GF-D8 (cell line): ENCODE measurements at regions not wholly inside any gene's neighbourhood (a gene's known extent, or its start where the extent isn't known, plus 50 kb on each side); places are given as distances from the start of the nearest gene placed in this dataset.
"Not testable (repeated sequence)": the region's sequence is repeated elsewhere in the genome, so short reads cannot be mapped to it uniquely, and the experiment has no call there.

Experiments used
- DNase-seq: peaks from one replicate; lab custom pipeline; 2025; lab: John Stamatoyannopoulos, UW

DNA sequence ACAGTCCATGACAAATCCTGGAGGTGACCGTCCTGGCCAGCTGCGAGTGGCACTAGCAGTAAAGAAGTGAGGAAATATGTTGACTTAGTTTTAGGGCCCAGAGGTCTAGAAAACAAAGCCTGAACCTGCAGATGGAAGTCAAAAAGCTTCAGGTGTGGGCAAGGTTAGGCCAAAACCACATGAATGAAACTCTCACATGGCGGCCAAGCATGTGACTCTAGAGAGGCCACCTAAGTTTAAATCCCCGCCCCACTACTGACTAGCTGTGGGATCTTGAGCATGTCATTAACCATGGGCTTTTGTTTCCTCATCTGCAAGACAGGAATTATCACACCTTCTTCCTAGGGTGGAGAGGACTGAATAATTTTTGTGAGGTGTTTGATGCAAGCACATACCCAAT, 148.2 kb upstream of the DAB1 start:
- no peak for DNase-seq

GRCh38 chr1:57558066-57558465, 134.2 kb upstream of the DAB1 start:
- not testable (repeated sequence) for DNase-seq

DNA sequence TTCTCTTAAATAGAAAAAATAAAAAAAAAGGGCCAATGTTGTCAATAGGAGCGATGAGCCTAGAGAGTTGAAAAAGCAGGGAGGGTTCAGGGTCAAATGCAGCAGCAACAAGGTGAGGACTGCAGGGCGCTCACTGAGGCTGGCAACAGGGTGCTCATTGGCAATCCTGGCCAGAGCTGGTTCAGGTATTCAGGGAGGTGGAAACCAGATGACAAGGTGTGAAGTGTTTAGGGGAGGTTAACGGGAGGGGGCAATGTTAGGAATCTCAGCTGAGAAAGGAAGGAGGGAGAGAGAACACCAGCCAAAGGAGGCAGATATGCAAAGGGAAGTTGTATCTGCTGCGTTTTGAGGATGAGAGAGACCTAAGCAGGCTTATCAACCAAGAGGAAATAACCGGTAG, 129.8 kb upstream of the DAB1 start:
- DNase-seq: no peak

- DNase-seq: no peak
Measured at GRCh38 chr1:57551476-57551875, 127.6 kb upstream of the DAB1 start.

DNA sequence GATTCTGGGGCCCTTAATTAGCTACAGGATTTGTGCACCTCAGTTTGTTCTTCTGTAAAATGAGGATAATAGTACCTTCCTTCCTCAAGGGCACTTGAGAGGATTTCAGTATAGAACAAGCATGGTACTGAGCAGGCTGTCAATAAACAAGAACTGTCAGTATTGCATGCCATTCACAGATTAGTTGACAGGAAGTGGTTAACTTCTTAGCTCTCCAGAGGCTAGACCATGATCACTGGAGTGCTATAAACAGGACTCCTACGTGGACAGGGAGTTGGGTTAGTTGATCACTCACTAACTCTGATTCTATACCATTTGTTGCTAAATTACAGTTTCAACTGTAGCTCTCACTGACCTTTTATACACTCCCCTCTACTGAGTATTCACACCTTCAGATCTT, 126.2 kb upstream of the DAB1 start:
- DNase-seq: no peak

- no peak for DNase-seq
Measured at GRCh38 chr1:57549300-57549699, 125.4 kb upstream of the DAB1 start.

- DNase-seq: no peak
Measured at GRCh38 chr1:57546549-57547330, 122.9 kb upstream of the DAB1 start.

- no peak for DNase-seq
Measured at GRCh38 chr1:57544345-57544744, 120.5 kb upstream of the DAB1 start.

GRCh38 chr1:57536749-57537423, 113.0 kb upstream of the DAB1 start:
- no peak for DNase-seq

- DNase-seq: no peak
Measured at GRCh38 chr1:57532299-57532698, 108.4 kb upstream of the DAB1 start.

DNA sequence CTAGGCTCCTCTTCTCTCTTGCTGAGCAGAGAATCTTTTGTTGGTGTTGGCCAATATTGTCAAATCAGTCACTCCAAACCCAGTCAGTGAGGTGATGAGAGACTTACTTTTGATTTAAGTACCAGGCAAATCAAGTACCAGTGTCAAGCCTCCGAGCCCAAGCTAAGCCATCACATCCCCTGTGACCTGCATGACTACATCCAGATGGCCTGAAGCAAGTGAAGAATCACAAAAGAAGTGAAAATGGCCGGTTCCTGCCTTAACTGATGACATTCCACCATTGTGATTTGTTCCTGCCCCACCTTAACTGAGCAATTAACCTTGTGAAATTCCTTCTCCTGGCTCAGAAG, 107.0 kb upstream of the DAB1 start:
- not testable (repeated sequence) for DNase-seq

DNA sequence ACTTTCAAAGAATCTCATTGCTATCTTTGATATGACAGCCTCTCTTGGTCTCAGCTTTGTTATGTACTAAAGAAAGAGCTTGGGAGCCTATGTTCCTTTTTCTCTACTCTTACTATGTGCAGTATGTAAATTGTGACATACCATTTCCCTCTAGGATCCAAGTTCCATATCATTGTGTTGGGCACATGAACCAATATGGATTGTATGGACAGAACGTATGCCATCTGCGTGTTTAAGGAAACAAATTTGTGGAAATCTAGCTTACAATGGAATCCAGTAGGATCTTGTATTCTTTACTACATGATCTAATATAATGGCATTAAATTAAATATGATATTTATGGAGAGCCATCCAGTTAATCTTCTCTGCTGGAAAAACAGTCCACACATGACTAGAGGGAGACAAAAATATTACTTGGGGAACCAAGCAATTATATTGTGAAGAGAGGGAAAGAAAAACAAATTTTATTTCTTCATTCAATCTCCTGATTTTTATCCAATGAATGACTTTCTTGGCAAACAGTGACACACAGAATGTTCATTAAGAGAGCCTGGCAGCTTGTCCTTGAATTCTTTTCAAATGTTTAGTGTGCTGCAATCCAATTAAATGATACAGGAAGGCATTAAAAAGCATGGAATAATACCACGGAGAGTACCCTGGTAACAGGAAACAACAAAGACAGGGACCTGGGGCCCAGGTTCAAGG, 106.5 kb upstream of the DAB1 start:
- no peak for DNase-seq

DNA sequence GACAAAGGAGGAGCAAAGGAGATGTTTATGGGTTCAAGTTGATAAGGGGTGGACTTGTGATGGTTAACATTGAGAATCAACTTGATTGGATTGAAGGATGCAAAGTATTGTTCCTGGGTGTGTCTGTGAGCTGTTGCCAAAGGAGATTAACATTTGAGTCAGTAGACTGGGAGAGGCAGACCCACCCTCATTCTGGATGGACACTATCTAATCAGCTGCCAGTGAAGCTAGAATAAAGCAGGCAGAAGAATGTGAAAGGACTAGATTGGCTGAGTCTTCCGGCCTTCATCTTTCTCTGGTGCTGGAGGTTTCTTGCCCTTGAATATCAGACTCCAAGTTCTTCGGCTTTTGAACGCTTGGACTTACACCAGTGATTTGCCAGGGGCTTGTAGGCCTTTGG, 98.7 kb upstream of the DAB1 start:
- DNase-seq: no peak

- DNase-seq: no peak
Measured at GRCh38 chr1:57520743-57521515, 97.1 kb upstream of the DAB1 start.

DNA sequence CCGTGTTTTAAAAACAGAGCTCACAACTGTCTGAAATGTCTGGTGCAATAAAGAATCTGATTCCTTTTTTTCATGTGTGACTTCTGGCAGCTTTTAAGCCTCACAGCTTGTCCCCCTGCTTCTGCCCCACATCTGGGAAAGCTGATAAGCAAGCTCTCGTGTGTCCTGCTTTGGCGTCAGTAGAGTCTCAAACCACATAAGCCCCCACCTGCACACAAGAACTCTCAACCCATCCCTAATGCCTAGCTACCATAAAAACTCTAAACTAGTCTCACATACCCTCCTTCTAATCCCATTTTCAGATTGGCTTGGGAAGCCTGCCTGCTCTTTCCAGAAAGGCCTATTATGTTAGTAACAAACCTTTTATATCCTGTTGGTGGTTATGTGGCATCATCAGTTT, 94.6 kb upstream of the DAB1 start:
- DNase-seq: no peak

- no peak for DNase-seq
Measured at GRCh38 chr1:57517587-57518374, 93.9 kb upstream of the DAB1 start.

- no peak for DNase-seq
Measured at GRCh38 chr1:57512386-57512785, 88.5 kb upstream of the DAB1 start.

DNA sequence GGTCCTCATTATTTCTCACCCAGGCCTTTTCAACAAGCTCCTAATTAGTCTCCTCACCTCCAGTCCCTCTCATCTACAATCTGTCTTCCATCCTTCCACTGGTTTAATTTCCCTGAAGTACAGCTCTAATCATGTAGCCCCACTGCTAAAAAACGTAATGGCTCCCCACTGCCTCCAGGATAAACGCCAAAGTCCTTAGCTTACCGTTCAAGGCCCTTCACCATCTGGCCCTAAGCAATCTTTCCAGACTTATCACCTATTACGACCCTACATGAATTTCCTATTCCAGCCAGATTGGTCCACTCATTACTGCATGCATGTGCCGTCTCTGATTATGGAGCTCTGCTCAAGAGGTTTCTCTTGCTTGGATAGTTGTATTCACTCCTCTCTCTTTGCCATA, 83.1 kb upstream of the DAB1 start:
- no peak for DNase-seq

DNA sequence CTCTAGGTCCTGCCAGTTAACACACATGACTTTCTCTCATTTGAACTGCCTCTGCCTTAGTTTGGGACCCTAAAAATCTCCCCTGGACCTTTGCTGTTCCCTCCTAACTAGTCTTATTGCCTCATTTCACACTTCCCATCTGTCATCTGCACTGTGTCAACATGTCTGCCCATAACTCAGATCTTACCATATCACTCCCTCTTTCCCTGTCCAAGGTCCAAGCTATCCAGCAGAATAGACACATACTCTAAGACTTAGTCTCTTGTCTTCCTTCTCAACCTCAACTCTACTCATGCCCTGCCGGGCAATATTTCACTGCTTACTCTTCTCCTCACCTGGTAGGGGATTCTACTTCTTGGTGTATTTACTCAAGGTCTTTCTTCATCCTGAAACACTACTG, 79.5 kb upstream of the DAB1 start:
- DNase-seq: no peak

DNA sequence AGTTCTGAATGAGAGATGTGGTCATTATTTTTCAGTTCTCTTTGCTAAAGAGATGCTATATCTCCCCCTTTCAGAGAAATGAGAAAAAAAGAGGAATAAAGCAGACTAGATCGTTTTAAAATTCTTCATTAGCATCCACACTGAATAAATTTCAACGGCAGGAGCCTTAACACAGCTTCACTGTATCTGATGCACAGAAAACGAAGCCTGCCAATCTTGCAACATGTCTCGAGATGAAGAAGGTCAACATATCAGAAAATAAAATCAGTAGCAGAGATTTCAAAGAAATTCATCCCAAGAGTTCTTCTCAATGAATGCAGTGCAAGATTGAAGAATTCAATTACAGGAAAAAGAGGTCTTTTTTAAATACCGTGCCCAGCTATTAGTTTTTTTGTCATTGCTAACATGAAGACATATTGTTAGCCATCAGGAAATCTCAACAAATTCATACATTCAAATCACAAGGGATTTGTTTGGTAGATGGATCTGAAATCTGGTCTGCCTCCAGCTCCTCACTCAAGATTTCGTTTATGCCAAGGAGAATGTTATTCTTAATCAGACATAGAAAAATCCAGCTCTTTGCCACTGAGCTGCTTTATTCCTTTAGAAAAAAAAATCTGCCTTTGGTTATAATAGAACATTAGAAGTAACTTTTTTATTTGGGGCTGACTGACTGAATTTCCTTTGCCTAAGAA, 76.4 kb upstream of the DAB1 start:
- DNase-seq: no peak

DNA sequence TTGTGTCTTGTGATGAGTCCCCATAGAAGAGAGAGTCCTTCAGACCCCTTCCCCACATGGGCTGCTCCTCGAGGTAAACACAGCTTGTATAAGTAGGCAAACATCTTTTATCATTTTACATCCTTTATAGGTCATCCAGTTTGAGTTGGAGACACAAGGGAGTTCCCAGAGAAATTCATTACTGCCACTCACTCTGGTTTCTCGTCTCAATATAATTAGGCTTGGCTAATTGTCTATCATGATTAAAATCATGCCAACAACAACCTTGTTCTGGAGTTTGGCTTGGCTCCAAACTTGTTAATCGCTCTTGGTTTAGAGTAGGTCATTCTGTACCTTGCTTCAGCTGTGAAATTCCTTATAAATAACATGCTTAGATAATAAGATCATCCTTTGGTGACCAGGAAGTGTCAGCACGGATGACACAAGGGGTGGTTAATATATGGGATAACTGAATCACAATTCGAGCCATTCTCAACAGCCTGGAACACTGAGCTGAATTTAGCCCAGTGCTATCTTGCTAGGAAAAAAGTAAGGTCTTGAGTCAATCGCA, 70.7 kb upstream of the DAB1 start:
- DNase-seq: no peak
